ENCODE measurements at regions not wholly inside any gene's neighbourhood (a gene's known extent, or its start where the extent isn't known, plus 50 kb on each side); places are given as distances from the start of the nearest gene placed in this dataset.

- TF ChIP-seq EP300 (IDR thresholded peaks at IDR 0.05) (no peak), CTCF (IDR thresholded peaks at IDR 0.05) (no peak), POLR2A (IDR thresholded peaks at IDR 0.05) (no peak), POLR2AphosphoS5 (IDR thresholded peaks at IDR 0.05) (no peak)
- intact Hi-C loops (cut with DNase I) = no loop called here
- Histone ChIP-seq H3K4me3 (no peak overlapping the region), H3K27me3 (no peaks in the 10 kb centered on the region), H3K27ac (no peak overlapping the region), H3K9me3 (no peaks in the 10 kb centered on the region), H3K36me3 (no peaks in the 10 kb centered on the region), H3K4me1 (no peaks in the 10 kb centered on the region)
- DNase-seq = no peak
- WGBS, 2 donors = 74 to 93% methylated on average over 5 of the region's 5 CpGs
These were observed 168.7 kb downstream of the SCG2 start for GRCh38 chr2:223433461-223433860.

GRCh38 chr2:223437788-223438187 lies 164.4 kb downstream of the SCG2 start:
- intact Hi-C loops (cut with DNase I) = no loop called here
- Histone ChIP-seq H3K4me1 (peaks cover 0 to 6% (median 0%) of the 10 kb centered on the region in 4 donors), H3K27ac (no peak overlapping the region), H3K36me3 (no peaks in the 10 kb centered on the region), H3K27me3 (no peaks in the 10 kb centered on the region), H3K4me3 (no peak overlapping the region), H3K9me3 (no peaks in the 10 kb centered on the region)
- no peak for TF ChIP-seq EP300 (IDR thresholded peaks at IDR 0.05)
- no peak for TF ChIP-seq POLR2AphosphoS5 (IDR thresholded peaks at IDR 0.05)
- no peak for TF ChIP-seq POLR2A (IDR thresholded peaks at IDR 0.05)
- no peak for TF ChIP-seq CTCF (IDR thresholded peaks at IDR 0.05)
- no peak for DNase-seq
- WGBS, 2 donors = 67 to 80% methylated on average over 4 of the region's 4 CpGs

DNA sequence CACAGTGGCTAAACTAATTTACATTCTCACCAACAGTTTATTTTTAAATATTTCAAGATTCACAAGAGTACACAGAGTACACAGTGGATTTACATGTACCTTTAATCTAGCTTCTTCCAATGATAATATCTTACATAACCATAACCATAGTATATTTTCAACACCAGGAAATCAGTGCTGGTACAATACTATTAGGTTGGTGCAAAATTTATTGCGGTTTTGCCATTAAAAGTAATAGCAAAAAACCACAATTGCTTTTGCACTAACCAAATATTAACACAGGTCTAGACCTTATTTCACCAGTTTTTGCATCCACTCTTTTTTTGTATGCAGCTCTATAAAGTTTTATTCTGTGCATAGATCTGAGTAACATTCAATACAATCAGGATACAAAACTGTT lies 163.0 kb downstream of the SCG2 start:
- DNase-seq = no peak
- Histone ChIP-seq H3K4me3 (no peak overlapping the region), H3K4me1 (peaks cover 0 to 10% (median 0%) of the 10 kb centered on the region in 4 donors), H3K9me3 (no peaks in the 10 kb centered on the region), H3K27ac (no peak overlapping the region), H3K36me3 (no peaks in the 10 kb centered on the region), H3K27me3 (no peaks in the 10 kb centered on the region)
- TF ChIP-seq EP300 (IDR thresholded peaks at IDR 0.05) (no peak), POLR2A (IDR thresholded peaks at IDR 0.05) (no peak), POLR2AphosphoS5 (IDR thresholded peaks at IDR 0.05) (no peak), CTCF (IDR thresholded peaks at IDR 0.05) (no peak)
- intact Hi-C loops (cut with DNase I) = no loop called here
- 60 to 68% methylated on average over 1 of the region's 1 CpG for WGBS, 2 donors

DNA sequence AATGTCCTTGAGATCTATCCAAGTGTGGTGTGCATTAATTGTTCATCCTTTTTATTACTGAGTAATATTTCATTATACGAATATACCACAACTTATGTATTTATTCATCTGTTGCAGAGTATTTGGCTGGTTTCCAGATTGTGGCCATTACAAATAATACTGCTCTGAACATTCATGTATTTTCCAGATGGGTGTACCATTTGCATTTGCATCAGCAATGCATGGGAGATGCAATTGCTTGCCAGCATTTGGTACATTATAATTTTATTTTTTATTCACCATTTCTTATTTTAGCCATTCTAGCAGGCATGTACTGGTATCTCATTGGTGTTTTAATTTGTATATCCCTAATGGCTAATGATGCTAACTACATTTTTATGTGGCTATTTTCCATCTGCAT lies 162.4 kb downstream of the SCG2 start:
- H3K4me1 ChIP-seq = peaks cover 0 to 10% (median 0%) of the 10 kb centered on the region in 4 donors
- H3K27ac ChIP-seq = no peak overlapping the region
- no peaks in the 10 kb centered on the region for H3K36me3 ChIP-seq
- H3K4me3 ChIP-seq = no peak overlapping the region
- no peak for DNase-seq
- 0 to 92% methylated on average over 1 of the region's 1 CpG for WGBS, 2 donors
- no peaks in the 10 kb centered on the region for H3K9me3 ChIP-seq
- intact Hi-C loops (cut with DNase I) = no loop called here
- H3K27me3 ChIP-seq = no peaks in the 10 kb centered on the region
- no peak for TF ChIP-seq POLR2AphosphoS5 (IDR thresholded peaks at IDR 0.05)
- TF ChIP-seq POLR2A (IDR thresholded peaks at IDR 0.05) = no peak
- no peak for TF ChIP-seq EP300 (IDR thresholded peaks at IDR 0.05)
- no peak for TF ChIP-seq CTCF (IDR thresholded peaks at IDR 0.05)

- no peak for DNase-seq
- Histone ChIP-seq H3K27ac (no peak overlapping the region), H3K4me3 (no peak overlapping the region), H3K36me3 (no peaks in the 10 kb centered on the region), H3K4me1 (peaks cover 0 to 10% (median 0%) of the 10 kb centered on the region in 4 donors), H3K27me3 (no peaks in the 10 kb centered on the region), H3K9me3 (no peaks in the 10 kb centered on the region)
- intact Hi-C loops (cut with DNase I) = no loop called here
- WGBS, 2 donors = 60 to 65% methylated on average over 2 of the region's 2 CpGs
- no peak for TF ChIP-seq EP300 (IDR thresholded peaks at IDR 0.05)
- no peak for TF ChIP-seq POLR2AphosphoS5 (IDR thresholded peaks at IDR 0.05)
- no peak for TF ChIP-seq CTCF (IDR thresholded peaks at IDR 0.05)
- TF ChIP-seq POLR2A (IDR thresholded peaks at IDR 0.05) = no peak
These were observed 159.3 kb downstream of the SCG2 start for GRCh38 chr2:223442847-223443246.
